WTC11 (cell line): ENCODE measurements at regions not wholly inside any gene's neighbourhood (a gene's known extent, or its start where the extent isn't known, plus 50 kb on each side); places are given as distances from the start of the nearest gene placed in this dataset.

Source experiments
- ATF1 ChIP-seq: sonication (generic); formaldehyde crosslinking; IDR thresholded peaks from 2 replicates; pipeline ENCODE4 v1.8.1; 2023; ENCODE audit warnings: mild to moderate bottlenecking, moderate library complexity, missing genetic modification reagents
- TF ChIP-seq, protein P1 (sequence below): sonication (generic); formaldehyde crosslinking; conservative IDR thresholded peaks from 2 replicates; pipeline ENCODE4 v1.8.1; 2023; ENCODE audit warnings: mild to moderate bottlenecking, low read depth, missing genetic modification reagents, moderate library complexity
- TF ChIP-seq, protein P2 (sequence below): sonication (generic); formaldehyde crosslinking; IDR thresholded peaks from 2 replicates; pipeline ENCODE4 v1.8.1; 2022; ENCODE audit warnings: low read depth, missing genetic modification reagents, borderline replicate concordance
- TF ChIP-seq, protein P3 (sequence below): sonication (generic); formaldehyde crosslinking; IDR thresholded peaks from 2 replicates; pipeline ENCODE4 v1.8.1; 2022; ENCODE audit warnings: low read depth, mild to moderate bottlenecking, moderate library complexity, missing genetic modification reagents, borderline replicate concordance

DNA sequence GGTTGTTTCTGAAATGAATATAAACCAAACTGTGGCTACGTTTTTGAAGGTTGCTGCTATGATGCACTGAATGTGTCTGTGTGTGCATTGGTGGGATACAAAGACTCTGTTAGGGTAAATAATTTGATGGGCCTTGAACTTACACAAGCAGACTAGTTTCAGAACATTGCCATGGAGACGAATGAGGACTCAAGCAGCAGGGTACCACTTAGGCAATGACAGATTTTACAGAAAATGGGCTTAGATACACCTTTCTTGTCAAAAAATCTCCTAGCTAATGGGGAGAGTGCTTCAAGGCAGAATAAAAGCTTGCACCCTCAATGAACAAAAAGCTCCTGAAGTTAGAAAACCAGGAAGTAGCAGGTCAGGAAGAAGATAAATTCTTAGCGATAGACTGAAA lies 55.7 kb downstream of the IER5 start:
- no peak for TF ChIP-seq ATF1 (CRISPR knock-in tag)
- TF ChIP-seq, protein P1, sequence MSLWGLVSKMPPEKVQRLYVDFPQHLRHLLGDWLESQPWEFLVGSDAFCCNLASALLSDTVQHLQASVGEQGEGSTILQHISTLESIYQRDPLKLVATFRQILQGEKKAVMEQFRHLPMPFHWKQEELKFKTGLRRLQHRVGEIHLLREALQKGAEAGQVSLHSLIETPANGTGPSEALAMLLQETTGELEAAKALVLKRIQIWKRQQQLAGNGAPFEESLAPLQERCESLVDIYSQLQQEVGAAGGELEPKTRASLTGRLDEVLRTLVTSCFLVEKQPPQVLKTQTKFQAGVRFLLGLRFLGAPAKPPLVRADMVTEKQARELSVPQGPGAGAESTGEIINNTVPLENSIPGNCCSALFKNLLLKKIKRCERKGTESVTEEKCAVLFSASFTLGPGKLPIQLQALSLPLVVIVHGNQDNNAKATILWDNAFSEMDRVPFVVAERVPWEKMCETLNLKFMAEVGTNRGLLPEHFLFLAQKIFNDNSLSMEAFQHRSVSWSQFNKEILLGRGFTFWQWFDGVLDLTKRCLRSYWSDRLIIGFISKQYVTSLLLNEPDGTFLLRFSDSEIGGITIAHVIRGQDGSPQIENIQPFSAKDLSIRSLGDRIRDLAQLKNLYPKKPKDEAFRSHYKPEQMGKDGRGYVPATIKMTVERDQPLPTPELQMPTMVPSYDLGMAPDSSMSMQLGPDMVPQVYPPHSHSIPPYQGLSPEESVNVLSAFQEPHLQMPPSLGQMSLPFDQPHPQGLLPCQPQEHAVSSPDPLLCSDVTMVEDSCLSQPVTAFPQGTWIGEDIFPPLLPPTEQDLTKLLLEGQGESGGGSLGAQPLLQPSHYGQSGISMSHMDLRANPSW (CRISPR knock-in tag), result no peak
- TF ChIP-seq, protein P2, sequence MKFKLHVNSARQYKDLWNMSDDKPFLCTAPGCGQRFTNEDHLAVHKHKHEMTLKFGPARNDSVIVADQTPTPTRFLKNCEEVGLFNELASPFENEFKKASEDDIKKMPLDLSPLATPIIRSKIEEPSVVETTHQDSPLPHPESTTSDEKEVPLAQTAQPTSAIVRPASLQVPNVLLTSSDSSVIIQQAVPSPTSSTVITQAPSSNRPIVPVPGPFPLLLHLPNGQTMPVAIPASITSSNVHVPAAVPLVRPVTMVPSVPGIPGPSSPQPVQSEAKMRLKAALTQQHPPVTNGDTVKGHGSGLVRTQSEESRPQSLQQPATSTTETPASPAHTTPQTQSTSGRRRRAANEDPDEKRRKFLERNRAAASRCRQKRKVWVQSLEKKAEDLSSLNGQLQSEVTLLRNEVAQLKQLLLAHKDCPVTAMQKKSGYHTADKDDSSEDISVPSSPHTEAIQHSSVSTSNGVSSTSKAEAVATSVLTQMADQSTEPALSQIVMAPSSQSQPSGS (CRISPR knock-in tag), result no peak
- TF ChIP-seq, protein P3, sequence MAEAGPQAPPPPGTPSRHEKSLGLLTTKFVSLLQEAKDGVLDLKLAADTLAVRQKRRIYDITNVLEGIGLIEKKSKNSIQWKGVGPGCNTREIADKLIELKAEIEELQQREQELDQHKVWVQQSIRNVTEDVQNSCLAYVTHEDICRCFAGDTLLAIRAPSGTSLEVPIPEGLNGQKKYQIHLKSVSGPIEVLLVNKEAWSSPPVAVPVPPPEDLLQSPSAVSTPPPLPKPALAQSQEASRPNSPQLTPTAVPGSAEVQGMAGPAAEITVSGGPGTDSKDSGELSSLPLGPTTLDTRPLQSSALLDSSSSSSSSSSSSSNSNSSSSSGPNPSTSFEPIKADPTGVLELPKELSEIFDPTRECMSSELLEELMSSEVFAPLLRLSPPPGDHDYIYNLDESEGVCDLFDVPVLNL (CRISPR knock-in tag), result no peak
